HG03060 (cell line): ENCODE measurements at regions not wholly inside any gene's neighbourhood (a gene's known extent, or its start where the extent isn't known, plus 50 kb on each side); places are given as distances from the start of the nearest gene placed in this dataset.
"Not testable (repeated sequence)": the region's sequence is repeated elsewhere in the genome, so short reads cannot be mapped to it uniquely, and the experiment has no call there.

Experiments
- ATAC-seq: cut with Tn5 transposase; IDR thresholded peaks from one replicate; pipeline ENCODE4 v1.9.1; 2021; ENCODE audit warnings: low read depth, moderate number of reproducible peaks; ENCODE audit not compliant: unreplicated experiment

DNA sequence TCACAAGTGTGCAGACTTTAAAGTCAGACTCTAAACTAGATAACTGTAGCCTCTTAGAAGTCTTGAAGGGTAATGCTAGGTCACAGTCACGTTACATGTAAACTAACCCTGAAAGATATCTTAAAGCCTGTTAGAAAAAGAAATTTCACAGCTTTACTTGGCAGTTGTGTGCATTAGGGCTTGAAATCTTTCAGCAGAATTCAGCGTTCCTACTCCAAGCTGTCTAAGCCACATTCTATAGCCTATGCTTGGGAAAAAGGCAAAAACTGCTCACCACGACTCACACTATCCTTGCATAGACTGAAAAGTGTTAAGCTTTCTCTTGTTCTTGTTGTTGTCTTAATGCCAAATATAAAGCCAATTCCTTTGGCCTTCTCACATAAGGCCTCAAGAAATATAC, 338.0 kb upstream of the SASH1 start:
- no peak for ATAC-seq

- ATAC-seq, result no peak
Observed at GRCh38 chr6:148005806-148006205, 336.8 kb upstream of the SASH1 start.

DNA sequence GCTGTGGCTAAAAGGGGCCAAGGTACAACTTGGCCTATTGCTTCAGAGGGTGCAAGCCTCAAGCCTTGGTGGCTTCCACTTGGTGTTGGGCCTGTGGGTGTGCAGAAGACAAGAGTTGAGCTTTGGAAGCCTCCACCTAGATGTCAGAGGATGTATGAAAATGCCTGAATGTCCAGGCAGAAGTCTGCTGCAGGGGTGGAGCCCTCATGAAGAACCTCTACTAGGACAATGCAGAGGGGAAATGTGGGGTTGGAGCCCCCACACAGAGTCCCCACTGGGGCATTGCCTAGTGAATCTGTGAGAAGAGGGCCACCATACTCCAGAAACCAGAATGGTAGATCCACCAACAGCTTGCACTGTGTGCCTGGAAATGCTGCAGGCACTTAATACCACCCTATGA, 332.1 kb upstream of the SASH1 start:
- not testable (repeated sequence) for ATAC-seq

DNA sequence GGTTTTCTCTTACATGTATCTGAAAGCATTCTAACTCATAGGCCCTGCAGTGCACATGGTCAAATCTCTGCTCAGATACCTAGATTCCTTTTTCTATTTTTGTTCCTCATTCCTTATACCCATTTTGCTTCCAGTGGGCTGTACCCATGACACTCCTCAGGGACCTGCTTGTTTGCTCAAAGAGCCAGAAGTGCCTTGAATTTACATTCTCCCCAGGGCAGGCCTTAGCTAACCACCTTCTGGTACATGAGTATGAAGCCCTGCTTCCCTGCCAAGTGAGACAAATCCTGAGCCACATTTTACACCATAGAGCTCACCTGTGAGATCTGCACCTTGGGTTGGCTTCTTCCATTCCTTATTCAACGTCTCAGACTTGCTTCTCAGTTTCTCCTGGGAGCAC, 326.6 kb upstream of the SASH1 start:
- no peak for ATAC-seq

DNA sequence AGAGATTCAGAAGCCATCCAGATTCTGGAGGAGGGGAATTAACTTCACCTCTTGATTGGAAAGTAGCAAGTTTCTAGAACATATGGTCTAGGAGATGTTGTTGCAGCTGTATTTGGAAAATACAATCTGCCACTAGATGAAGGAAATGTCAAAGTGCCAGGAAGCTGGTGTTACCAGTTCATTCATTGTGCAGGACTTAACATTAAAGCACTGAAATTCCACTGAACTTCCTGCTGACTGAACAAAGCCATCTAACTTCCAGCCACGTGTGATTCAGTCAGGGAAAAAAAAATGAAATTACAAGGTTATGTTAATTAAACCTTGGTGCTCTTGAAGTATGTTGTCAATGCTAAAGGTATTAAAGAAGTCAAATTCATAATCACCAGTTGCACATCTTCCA, 321.5 kb upstream of the SASH1 start:
- no peak for ATAC-seq

- no peak for ATAC-seq
Observed at GRCh38 chr6:148021699-148022098, 320.9 kb upstream of the SASH1 start.

GRCh38 chr6:148022279-148022678, 320.4 kb upstream of the SASH1 start:
- not testable (repeated sequence) for ATAC-seq

- no peak for ATAC-seq
Observed at GRCh38 chr6:148027201-148027600, 315.4 kb upstream of the SASH1 start.

DNA sequence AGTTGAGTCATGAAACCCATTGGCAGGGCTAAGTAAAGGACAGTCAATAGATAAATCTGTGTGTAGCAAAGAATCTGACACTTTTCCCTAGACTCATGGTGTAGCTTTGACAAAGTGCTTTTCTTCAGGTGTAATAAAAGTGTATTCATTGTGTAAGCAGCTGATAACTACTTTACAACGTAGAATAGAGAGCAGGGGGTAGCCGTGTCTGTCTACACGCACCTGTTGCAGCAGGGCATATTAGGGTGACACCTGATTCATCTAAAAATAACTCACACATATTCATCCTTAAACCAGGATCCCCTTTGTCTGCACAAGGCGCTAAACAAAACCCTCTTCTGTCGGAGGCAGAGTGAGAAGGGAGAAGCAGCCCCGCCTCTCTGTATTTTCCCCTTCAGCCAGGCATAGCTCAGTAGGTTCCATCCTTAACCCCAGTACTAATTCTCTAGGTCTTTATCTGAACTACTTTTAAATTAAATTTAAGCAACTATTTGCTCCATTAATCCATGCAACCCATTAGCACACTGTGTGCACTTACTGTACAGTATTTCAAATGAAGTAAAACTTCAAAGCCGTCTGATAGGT, 306.7 kb upstream of the SASH1 start:
- ATAC-seq, result no peak

GRCh38 chr6:148037496-148037895, 305.1 kb upstream of the SASH1 start:
- no peak for ATAC-seq

DNA sequence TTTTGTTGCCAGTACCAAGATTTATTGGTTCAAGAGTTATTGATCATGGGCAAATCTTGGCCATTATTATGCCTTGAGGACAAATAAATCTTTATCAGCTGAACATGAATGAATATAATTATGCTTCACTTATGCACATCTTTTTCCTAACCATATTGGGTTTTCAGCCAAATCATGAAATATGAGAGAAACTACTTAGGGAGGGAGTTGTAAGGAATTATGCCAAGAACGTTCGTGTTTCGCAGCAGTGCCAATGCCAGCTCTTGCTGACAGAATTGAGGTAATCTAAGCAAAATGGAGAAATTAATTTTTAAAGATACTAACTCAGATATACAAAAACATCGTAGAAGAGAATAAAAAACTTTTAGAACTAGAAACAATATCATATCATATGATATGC, 301.1 kb upstream of the SASH1 start:
- ATAC-seq, result no peak

- ATAC-seq, result no peak
Observed at GRCh38 chr6:148042536-148042935, 300.1 kb upstream of the SASH1 start.

DNA sequence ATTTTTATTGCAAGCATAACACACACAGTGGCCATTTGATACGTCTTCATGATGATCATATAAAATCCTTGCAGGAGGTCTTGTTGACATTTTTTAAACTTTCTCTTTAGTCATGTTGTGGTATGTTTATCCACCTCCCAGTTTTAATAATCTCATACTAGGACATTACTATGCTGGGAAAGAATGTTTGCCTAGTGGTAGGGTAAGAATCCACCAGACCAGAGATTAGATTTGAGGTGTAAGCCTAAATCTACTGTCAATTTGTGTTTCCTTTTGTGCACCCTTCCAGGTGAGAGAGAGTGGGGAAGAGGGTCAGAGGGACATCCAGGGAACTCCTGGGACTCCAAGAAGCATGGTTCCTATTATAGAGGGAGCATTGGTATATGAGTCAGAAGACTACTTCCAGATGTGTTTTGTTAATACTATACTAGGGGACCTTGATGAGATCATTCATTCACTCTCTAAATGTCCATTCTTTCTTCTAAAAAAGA, 298.3 kb upstream of the SASH1 start:
- no peak for ATAC-seq

- no peak for ATAC-seq
Observed at GRCh38 chr6:148044921-148045320, 297.7 kb upstream of the SASH1 start.

DNA sequence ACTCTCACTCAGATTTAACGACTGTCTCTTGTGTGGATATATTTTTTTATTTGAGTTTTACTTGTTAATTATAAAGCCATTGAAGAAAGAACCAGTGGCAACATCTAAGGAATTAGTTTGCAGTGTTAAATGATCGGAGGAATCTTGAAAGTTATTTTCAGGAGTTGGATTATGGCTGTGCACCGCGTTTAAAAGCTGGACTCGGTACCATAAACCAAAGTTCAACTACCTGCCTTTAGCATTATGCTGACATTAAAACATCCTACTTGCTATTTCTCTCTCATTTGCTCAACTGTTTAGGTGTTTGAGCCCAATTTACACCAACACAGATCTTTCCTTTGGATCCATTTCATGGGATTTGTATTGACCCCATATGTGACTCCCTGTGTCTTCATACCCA, 289.4 kb upstream of the SASH1 start:
- no peak for ATAC-seq

DNA sequence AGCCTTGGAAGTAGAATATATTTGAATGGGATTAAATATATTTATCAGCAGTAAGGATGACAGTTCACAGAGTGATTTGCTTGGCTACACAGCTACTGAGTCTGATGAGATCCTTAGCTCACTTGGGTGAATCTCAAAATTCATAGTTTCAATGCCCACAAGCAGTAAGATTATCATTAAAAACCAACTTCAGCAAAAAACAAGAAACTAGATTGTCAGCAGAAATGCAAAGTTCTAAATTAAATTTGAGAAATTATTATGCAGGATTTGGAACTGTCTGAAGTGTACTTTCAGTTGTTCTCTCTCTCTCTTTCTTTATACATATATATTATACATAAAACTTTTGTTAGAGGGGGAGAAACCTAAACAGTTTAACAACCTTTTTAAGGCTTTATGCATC, 288.8 kb upstream of the SASH1 start:
- no peak for ATAC-seq

DNA sequence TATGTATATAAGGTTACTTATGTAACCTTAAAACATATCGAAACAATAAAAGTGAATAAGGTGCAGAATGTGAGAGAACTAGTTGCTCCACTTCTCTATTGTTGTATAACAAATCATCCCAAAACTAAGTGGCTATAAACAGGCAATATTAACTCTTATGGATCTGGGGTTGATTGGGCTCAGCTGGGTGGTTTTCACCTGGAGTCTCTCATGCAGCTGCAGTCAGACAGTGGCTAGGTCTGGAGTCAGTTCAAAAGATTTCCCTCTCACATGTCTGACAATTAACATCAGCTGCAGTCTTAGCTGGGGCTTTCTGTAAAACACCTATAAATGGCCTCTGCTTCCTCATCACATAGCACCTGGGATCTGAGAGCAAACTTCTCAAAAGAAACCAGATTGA, 288.4 kb upstream of the SASH1 start:
- no peak for ATAC-seq

GRCh38 chr6:148055419-148055818, 287.2 kb upstream of the SASH1 start:
- ATAC-seq, result no peak

- no peak for ATAC-seq
Observed at GRCh38 chr6:148059869-148060268, 282.8 kb upstream of the SASH1 start.

DNA sequence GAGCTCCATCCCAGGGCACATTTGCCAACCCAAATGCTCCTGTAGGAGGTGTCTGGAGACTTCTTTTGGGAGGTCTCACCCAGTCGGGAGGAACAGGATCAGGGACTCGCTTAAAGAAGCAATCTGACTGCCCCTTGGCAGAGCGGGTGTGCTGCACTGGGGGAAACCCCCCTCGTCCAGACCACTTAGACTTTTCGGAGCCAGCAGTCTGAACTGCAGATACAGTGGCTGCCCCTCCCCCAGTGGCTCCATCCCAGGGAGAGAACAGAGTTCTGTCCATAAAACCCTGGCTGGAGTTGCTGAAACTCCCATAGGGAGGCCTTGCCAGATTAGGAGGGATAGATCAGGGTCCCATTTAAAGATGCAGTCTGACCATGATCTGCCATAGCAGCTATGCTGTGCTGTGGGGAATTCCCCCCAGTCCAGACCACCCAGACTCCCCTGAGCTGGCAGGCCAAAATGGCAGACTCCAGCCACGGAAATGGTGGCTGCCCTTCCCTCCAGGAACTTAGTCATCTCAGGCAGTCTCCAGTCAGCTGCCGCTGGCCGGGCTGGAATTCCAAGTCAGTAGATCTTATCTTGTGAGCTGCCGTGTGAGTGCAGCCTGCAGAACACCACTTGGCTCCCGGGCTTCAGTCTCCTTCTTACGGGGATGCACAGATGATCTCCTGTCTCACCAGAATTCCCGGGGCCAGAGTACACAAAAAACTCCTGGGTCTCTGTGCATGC, 278.1 kb upstream of the SASH1 start:
- ATAC-seq, result no peak

DNA sequence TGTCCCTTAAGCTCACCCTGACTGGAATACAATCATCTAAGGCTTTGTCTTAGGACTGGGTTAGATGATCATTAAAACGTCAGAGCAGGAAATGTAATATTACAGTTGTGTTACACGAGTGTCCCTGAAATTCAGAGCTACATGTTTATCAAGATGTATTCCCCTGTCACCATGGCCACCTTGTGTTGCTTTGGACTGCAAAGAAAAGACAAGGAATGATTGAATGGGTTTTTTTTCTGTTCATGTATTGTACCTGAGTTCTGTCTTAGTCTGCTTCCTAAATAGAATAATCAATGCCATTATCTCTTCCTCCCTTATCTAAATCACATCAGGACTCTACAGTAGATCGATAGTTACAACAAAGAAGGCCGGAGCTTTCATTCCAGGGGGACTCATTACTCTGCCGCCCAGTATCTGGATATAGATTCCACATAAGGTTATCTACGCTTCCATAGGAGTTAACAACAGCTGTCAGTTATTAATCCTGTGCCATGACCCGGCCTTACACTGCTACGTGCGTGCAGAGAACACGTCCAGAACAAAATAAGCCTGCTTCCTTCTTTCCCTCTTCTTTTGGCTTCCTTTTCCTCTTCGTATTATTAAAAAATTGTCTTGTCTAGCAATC, 274.1 kb upstream of the SASH1 start:
- ATAC-seq, result no peak

- ATAC-seq, result no peak
Observed at GRCh38 chr6:148069256-148069655, 273.4 kb upstream of the SASH1 start.
